ENCODE measurements at regions not wholly inside any gene's neighbourhood (a gene's known extent, or its start where the extent isn't known, plus 50 kb on each side); places are given as distances from the start of the nearest gene placed in this dataset.
A peak's percentile ranks its signal among the peaks of the same experiment; 100 is the strongest.

- H3K27me3 ChIP-seq: no peaks in the 10 kb centered on the region
- H3K4me1 ChIP-seq: peaks cover 0 to 4% (median 0%) of the 10 kb centered on the region in 4 donors
- H3K4me3 ChIP-seq: no peak overlapping the region
- TF ChIP-seq, protein P1, sequence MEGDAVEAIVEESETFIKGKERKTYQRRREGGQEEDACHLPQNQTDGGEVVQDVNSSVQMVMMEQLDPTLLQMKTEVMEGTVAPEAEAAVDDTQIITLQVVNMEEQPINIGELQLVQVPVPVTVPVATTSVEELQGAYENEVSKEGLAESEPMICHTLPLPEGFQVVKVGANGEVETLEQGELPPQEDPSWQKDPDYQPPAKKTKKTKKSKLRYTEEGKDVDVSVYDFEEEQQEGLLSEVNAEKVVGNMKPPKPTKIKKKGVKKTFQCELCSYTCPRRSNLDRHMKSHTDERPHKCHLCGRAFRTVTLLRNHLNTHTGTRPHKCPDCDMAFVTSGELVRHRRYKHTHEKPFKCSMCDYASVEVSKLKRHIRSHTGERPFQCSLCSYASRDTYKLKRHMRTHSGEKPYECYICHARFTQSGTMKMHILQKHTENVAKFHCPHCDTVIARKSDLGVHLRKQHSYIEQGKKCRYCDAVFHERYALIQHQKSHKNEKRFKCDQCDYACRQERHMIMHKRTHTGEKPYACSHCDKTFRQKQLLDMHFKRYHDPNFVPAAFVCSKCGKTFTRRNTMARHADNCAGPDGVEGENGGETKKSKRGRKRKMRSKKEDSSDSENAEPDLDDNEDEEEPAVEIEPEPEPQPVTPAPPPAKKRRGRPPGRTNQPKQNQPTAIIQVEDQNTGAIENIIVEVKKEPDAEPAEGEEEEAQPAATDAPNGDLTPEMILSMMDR (IDR thresholded peaks at IDR 0.05): no peak
- intact Hi-C loops (cut with DNase I; ENCODE audit: low total_unique reads): no loop called here
- no peak for DNase-seq
- H3K27ac ChIP-seq: no peak overlapping the region
- no peaks in the 10 kb centered on the region for H3K36me3 ChIP-seq
- H3K9me3 ChIP-seq: peaks cover 0 to 6% (median 0%) of the 10 kb centered on the region in 3 donors
These were observed 79.7 kb upstream of the SLC5A12 start for GRCh38 chr11:26801601-26802000.

DNA sequence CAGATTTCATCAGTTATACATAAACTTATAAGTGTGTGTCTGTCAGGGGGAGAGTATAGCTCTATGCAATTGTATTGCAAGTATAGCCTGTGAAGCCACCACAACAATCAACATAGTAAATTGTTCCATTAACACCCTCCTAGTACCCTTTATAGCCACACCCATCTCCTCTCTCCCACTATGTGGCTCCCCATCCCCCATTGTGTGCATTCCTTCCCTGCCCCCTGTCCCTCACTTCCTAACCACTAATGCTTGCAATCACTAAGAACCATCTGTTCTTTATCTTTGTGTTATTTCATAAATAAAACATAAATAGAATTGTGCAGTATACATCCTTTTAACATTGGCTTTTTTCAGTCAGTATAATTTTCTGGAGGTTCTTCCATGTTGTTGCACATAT lies 83.1 kb upstream of the SLC5A12 start:
- Histone ChIP-seq H3K4me1 (peaks cover 0 to 4% (median 0%) of the 10 kb centered on the region in 4 donors), H3K36me3 (no peaks in the 10 kb centered on the region), H3K27ac (no peak overlapping the region), H3K4me3 (no peak overlapping the region), H3K9me3 (peaks cover 0 to 6% (median 0%) of the 10 kb centered on the region in 3 donors), H3K27me3 (no peaks in the 10 kb centered on the region)
- intact Hi-C loops (cut with DNase I; ENCODE audit: low total_unique reads): no loop called here
- TF ChIP-seq, protein P1 (IDR thresholded peaks at IDR 0.05): no peak
- DNase-seq: no peak

- no peak for DNase-seq
- no peaks in the 10 kb centered on the region for H3K36me3 ChIP-seq
- H3K27me3 ChIP-seq: no peaks in the 10 kb centered on the region
- H3K27ac ChIP-seq: no peak overlapping the region
- TF ChIP-seq, protein P1 (IDR thresholded peaks at IDR 0.05): no peak
- H3K9me3 ChIP-seq: peaks cover 0 to 6% (median 0%) of the 10 kb centered on the region in 3 donors
- peaks cover 0 to 4% (median 0%) of the 10 kb centered on the region in 4 donors for H3K4me1 ChIP-seq
- no peak overlapping the region for H3K4me3 ChIP-seq
- intact Hi-C loops (cut with DNase I; ENCODE audit: low total_unique reads): no loop called here
These were observed 84.4 kb upstream of the SLC5A12 start for GRCh38 chr11:26806219-26806618.

GRCh38 chr11:26820739-26821138 lies 98.9 kb upstream of the SLC5A12 start:
- H3K27me3 ChIP-seq: no peaks in the 10 kb centered on the region
- intact Hi-C loops (cut with DNase I; ENCODE audit: low total_unique reads): no loop called here
- TF ChIP-seq, protein P1 (IDR thresholded peaks at IDR 0.05): no peak
- peak overlapping the region in 1 of 2 donors; percentile 12 for H3K27ac ChIP-seq
- DNase-seq: no peak
- H3K4me1 ChIP-seq: peaks cover 0 to 14% (median 0%) of the 10 kb centered on the region in 4 donors
- no peaks in the 10 kb centered on the region for H3K36me3 ChIP-seq
- H3K9me3 ChIP-seq: peaks cover 0 to 14% (median 10%) of the 10 kb centered on the region in 3 donors
- H3K4me3 ChIP-seq: no peak overlapping the region

DNA sequence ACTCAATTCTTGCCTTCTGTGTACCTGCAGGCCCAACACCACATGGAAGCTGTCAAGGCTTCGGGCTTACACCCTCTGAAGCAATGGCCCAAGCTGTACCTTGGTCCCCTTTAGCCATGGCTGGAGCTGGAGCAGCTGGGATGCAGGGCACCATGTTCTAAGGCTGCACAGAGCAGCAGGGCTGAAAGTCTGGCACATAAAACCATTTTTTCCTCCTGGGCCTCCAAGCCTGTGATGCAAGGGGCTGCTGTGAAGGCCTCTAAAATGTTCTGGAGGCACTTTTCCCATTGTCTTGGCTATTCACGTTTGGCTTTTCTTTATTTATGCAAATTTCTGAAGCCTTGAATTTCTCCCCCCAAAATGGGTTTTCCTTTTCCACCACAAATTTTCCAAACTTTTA lies 102.1 kb upstream of the SLC5A12 start:
- Histone ChIP-seq H3K36me3 (no peaks in the 10 kb centered on the region), H3K4me3 (no peak overlapping the region), H3K9me3 (peaks cover 0 to 14% (median 10%) of the 10 kb centered on the region in 3 donors), H3K27me3 (no peaks in the 10 kb centered on the region), H3K27ac (no peak overlapping the region), H3K4me1 (peaks cover 0 to 28% (median 5%) of the 10 kb centered on the region in 4 donors)
- TF ChIP-seq, protein P1 (IDR thresholded peaks at IDR 0.05): no peak
- DNase-seq: no peak
- intact Hi-C loops (cut with DNase I; ENCODE audit: low total_unique reads): no loop called here
